ENCODE measurements at regions not wholly inside any gene's neighbourhood (a gene's known extent, or its start where the extent isn't known, plus 50 kb on each side); places are given as distances from the start of the nearest gene placed in this dataset.

GRCh38 chr2:125643585-125643984, 1012.4 kb upstream of the GYPC start:
- TF ChIP-seq CTCF (IDR thresholded peaks at IDR 0.05; ENCODE audit: low read depth, low read length) (no peak), EZH2phosphoT487 (IDR thresholded peaks at IDR 0.05; ENCODE audit: low read depth) (no peak)
